HK-2 (cell line): ENCODE measurements at regions not wholly inside any gene's neighbourhood (a gene's known extent, or its start where the extent isn't known, plus 50 kb on each side); places are given as distances from the start of the nearest gene placed in this dataset.

Experiments used
- DNase-seq: peaks from one replicate; pipeline ENCODE4 v3.0.0-alpha.2; 2018; ENCODE audit not compliant: unreplicated experiment

- no peak for DNase-seq
Measured at GRCh38 chr7:33852838-33853237, 52.5 kb upstream of the BMPER start.

DNA sequence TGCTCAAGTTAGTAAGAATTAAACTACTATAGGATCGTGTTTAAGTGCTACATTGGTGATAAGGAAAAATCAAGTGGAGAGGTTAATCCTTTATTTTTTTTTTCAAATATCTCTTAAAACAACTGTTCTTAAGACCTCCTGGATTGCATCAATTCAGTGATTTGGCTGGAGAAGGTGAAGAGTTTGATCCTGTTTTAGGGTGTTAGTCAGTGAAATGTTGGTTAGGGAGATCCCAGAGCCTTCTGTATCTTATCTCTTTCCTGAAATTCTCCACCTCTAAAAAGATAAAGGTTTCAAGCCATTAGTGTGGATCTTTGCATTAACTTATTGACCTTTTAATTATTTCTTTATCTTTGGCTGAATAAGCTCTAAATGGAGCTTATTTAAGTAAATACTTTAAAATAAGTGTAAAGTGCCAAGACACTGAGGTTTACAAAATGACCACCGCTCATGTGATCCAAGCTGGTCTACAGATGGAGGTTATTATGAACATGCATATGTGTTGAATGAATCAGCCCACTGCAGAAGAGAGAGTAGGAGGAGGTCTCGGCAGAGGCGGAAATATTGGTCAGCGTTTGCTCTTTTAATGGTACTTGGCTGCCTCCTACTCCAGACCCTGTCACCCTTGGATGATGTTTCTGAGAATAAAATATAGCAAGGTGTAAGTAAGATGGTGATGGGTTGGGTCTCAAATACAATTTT, 51.8 kb upstream of the BMPER start:
- no peak for DNase-seq

DNA sequence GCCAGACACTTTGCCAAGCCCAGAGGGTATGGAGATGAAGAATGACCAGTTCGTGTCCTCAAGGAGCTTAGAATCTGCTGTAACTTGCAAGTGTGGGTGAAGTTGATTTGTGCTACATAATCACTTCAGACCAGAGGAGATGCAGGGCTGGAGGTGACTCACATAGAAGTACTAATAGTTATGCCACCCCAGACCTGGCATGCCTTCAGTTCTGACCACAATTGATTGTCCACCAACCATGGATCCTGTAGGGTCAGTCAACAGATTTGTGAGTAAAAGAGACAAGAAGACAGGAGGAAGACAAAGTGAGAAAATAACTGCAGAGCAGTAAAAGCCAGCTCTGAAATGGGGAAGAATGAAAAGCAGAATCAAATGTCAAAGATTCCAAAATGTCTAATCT, 51.2 kb upstream of the BMPER start:
- DNase-seq = peak; percentile 1

GRCh38 chr7:33854801-33855350, 50.5 kb upstream of the BMPER start:
- DNase-seq = peak; percentile 10
